ENCODE measurements at regions not wholly inside any gene's neighbourhood (a gene's known extent, or its start where the extent isn't known, plus 50 kb on each side); places are given as distances from the start of the nearest gene placed in this dataset.

- TF ChIP-seq, protein P1, sequence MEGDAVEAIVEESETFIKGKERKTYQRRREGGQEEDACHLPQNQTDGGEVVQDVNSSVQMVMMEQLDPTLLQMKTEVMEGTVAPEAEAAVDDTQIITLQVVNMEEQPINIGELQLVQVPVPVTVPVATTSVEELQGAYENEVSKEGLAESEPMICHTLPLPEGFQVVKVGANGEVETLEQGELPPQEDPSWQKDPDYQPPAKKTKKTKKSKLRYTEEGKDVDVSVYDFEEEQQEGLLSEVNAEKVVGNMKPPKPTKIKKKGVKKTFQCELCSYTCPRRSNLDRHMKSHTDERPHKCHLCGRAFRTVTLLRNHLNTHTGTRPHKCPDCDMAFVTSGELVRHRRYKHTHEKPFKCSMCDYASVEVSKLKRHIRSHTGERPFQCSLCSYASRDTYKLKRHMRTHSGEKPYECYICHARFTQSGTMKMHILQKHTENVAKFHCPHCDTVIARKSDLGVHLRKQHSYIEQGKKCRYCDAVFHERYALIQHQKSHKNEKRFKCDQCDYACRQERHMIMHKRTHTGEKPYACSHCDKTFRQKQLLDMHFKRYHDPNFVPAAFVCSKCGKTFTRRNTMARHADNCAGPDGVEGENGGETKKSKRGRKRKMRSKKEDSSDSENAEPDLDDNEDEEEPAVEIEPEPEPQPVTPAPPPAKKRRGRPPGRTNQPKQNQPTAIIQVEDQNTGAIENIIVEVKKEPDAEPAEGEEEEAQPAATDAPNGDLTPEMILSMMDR (IDR thresholded peaks at IDR 0.05 in 4 of 5, conservative IDR thresholded peaks at IDR 0.05 in 1 of 5) = no peak
- no peak for TF ChIP-seq POLR2A (IDR thresholded peaks at IDR 0.05)
These were observed 141.1 kb upstream of the WDFY3 start for GRCh38 chr4:85107553-85107952.
